ENCODE measurements at regions not wholly inside any gene's neighbourhood (a gene's known extent, or its start where the extent isn't known, plus 50 kb on each side); places are given as distances from the start of the nearest gene placed in this dataset.

GRCh38 chr6:118382126-118382525, 166.0 kb upstream of the PLN start:
- no peaks in the 10 kb centered on the region for H3K9me3 ChIP-seq
- H3K36me3 ChIP-seq: no peaks in the 10 kb centered on the region
- intact Hi-C loops (cut with DNase I): loop anchor here (5.0 kb wide), 1 partner anchor 170 kb away; no protein-coding TSS in a partner anchor
- H3K4me1 ChIP-seq: no peaks in the 10 kb centered on the region
- TF ChIP-seq CTCF (IDR thresholded peaks at IDR 0.05): no peak
- no peak overlapping the region for H3K4me3 ChIP-seq
- peak overlapping the region; percentile 42 to 70 for H3K27ac ChIP-seq
- H3K27me3 ChIP-seq: no peaks in the 10 kb centered on the region
- no peak for DNase-seq (ENCODE audit: low spot score in 2 of 2)

- Histone ChIP-seq H3K36me3 (no peaks in the 10 kb centered on the region), H3K27ac (peak overlapping the region; percentile 21 to 44), H3K9me3 (no peaks in the 10 kb centered on the region), H3K4me3 (no peak overlapping the region), H3K4me1 (no peaks in the 10 kb centered on the region), H3K27me3 (no peaks in the 10 kb centered on the region)
- no peak for DNase-seq (ENCODE audit: low spot score in 2 of 2)
- no peak for TF ChIP-seq CTCF (IDR thresholded peaks at IDR 0.05)
- intact Hi-C loops (cut with DNase I): loop anchor here (5.0 kb wide), 1 partner anchor 168 kb away; no protein-coding TSS in a partner anchor
Observed at GRCh38 chr6:118383924-118384323, 164.2 kb upstream of the PLN start.

- intact Hi-C loops (cut with DNase I): loop anchor here (5.0 kb wide), 1 partner anchor 60 kb away; no protein-coding TSS in a partner anchor
- TF ChIP-seq CTCF (IDR thresholded peaks at IDR 0.05): no peak
Observed at GRCh38 chr6:118386975-118387374, 161.1 kb upstream of the PLN start.

GRCh38 chr6:118387921-118388701, 160.0 kb upstream of the PLN start:
- H3K9me3 ChIP-seq: no peaks in the 10 kb centered on the region
- no peaks in the 10 kb centered on the region for H3K27me3 ChIP-seq
- H3K27ac ChIP-seq: peak overlapping the region; percentile 26 to 51
- TF ChIP-seq CTCF (IDR thresholded peaks at IDR 0.05): no peak
- no peaks in the 10 kb centered on the region for H3K36me3 ChIP-seq
- intact Hi-C loops (cut with DNase I): loop anchor here (5.0 kb wide), 1 partner anchor 61 kb away; no protein-coding TSS in a partner anchor
- peaks cover 0 to 8% of the 10 kb centered on the region in 2 donors for H3K4me1 ChIP-seq
- H3K4me3 ChIP-seq: no peak overlapping the region
- DNase-seq (ENCODE audit: low spot score in 2 of 2): no peak

More at GRCh38 chr6:118386975-118387374, 161.1 kb upstream of the PLN start:
- no peak overlapping the region for H3K4me3 ChIP-seq
- H3K27ac ChIP-seq: no peak overlapping the region
- H3K27me3 ChIP-seq: no peaks in the 10 kb centered on the region
- no peaks in the 10 kb centered on the region for H3K36me3 ChIP-seq
- peaks cover 0 to 8% of the 10 kb centered on the region in 2 donors for H3K4me1 ChIP-seq
- no peaks in the 10 kb centered on the region for H3K9me3 ChIP-seq
- DNase-seq (ENCODE audit: low spot score in 2 of 2): no peak

- peaks cover 0 to 11% of the 10 kb centered on the region in 2 donors for H3K4me1 ChIP-seq
- H3K27me3 ChIP-seq: no peaks in the 10 kb centered on the region
- H3K9me3 ChIP-seq: peaks cover 0 to 7% of the 10 kb centered on the region in 2 donors
- H3K4me3 ChIP-seq: no peak overlapping the region
- no peak for DNase-seq (ENCODE audit: low spot score in 2 of 2)
- intact Hi-C loops (cut with DNase I): no loop called here
- no peak overlapping the region for H3K27ac ChIP-seq
- no peak for TF ChIP-seq CTCF (IDR thresholded peaks at IDR 0.05)
- no peaks in the 10 kb centered on the region for H3K36me3 ChIP-seq
Observed at GRCh38 chr6:118391086-118391485, 157.0 kb upstream of the PLN start.
